IPS-15b (cell line): ENCODE measurements at regions not wholly inside any gene's neighbourhood (a gene's known extent, or its start where the extent isn't known, plus 50 kb on each side); places are given as distances from the start of the nearest gene placed in this dataset.

Experiments used
- H3K27me3 ChIP-seq: one replicate; pipeline ENCODE4 v1.6.1; 2013; ENCODE audit warnings: low read length; ENCODE audit not compliant: control insufficient read depth, insufficient read depth
- H3K36me3 ChIP-seq: one replicate; pipeline ENCODE4 v1.6.1; 2013; ENCODE audit warnings: low read length; ENCODE audit not compliant: control insufficient read depth, insufficient read depth
- H3K4me1 ChIP-seq: one replicate; pipeline ENCODE4 v1.6.1; 2013; ENCODE audit warnings: mild to moderate bottlenecking, low read length; ENCODE audit not compliant: control insufficient read depth, insufficient read depth
- H3K4me3 ChIP-seq: one replicate; pipeline ENCODE4 v1.5.1; 2013; ENCODE audit warnings: low read depth, low read length
- H3K9ac ChIP-seq: one replicate; pipeline ENCODE4 v1.6.1; 2013; ENCODE audit warnings: low read depth, mild to moderate bottlenecking, low read length
- H3K9me3 ChIP-seq: one replicate; pipeline ENCODE4 v1.6.1; 2013; ENCODE audit warnings: mild to moderate bottlenecking, low read length; ENCODE audit not compliant: control insufficient read depth, insufficient read depth

- Histone ChIP-seq H3K4me3 (no peak overlapping the region), H3K9me3 (peaks cover 4% of the 10 kb centered on the region), H3K9ac (no peak overlapping the region), H3K27me3 (no peaks in the 10 kb centered on the region), H3K4me1 (no peaks in the 10 kb centered on the region), H3K36me3 (no peaks in the 10 kb centered on the region)
These were observed 172.9 kb upstream of the MYT1L start for GRCh38 chr2:2503864-2504418.

- no peaks in the 10 kb centered on the region for H3K4me1 ChIP-seq
- H3K27me3 ChIP-seq: no peaks in the 10 kb centered on the region
- no peak overlapping the region for H3K9ac ChIP-seq
- H3K36me3 ChIP-seq: no peaks in the 10 kb centered on the region
- H3K4me3 ChIP-seq: no peak overlapping the region
- H3K9me3 ChIP-seq: peaks cover 4% of the 10 kb centered on the region
These were observed 171.1 kb upstream of the MYT1L start for GRCh38 chr2:2502201-2502549.

GRCh38 chr2:2501454-2502200, 170.6 kb upstream of the MYT1L start:
- Histone ChIP-seq H3K9ac (no peak overlapping the region), H3K4me1 (no peaks in the 10 kb centered on the region), H3K27me3 (no peaks in the 10 kb centered on the region), H3K36me3 (no peaks in the 10 kb centered on the region), H3K9me3 (peaks cover 4% of the 10 kb centered on the region), H3K4me3 (no peak overlapping the region)

GRCh38 chr2:2495606-2496005, 164.5 kb upstream of the MYT1L start:
- Histone ChIP-seq H3K4me3 (no peak overlapping the region), H3K4me1 (no peaks in the 10 kb centered on the region), H3K36me3 (no peaks in the 10 kb centered on the region), H3K27me3 (no peaks in the 10 kb centered on the region), H3K9me3 (no peaks in the 10 kb centered on the region), H3K9ac (no peak overlapping the region)

GRCh38 chr2:2493496-2493895, 162.4 kb upstream of the MYT1L start:
- Histone ChIP-seq H3K27me3 (no peaks in the 10 kb centered on the region), H3K4me1 (no peaks in the 10 kb centered on the region), H3K4me3 (no peak overlapping the region), H3K9me3 (no peaks in the 10 kb centered on the region), H3K36me3 (no peaks in the 10 kb centered on the region), H3K9ac (no peak overlapping the region)

- no peaks in the 10 kb centered on the region for H3K36me3 ChIP-seq
- H3K4me3 ChIP-seq: no peak overlapping the region
- H3K4me1 ChIP-seq: no peaks in the 10 kb centered on the region
- H3K9ac ChIP-seq: no peak overlapping the region
- H3K9me3 ChIP-seq: no peaks in the 10 kb centered on the region
- H3K27me3 ChIP-seq: no peaks in the 10 kb centered on the region
These were observed 161.7 kb upstream of the MYT1L start for GRCh38 chr2:2492800-2493199.

GRCh38 chr2:2491964-2492363, 160.9 kb upstream of the MYT1L start:
- Histone ChIP-seq H3K27me3 (no peaks in the 10 kb centered on the region), H3K36me3 (no peaks in the 10 kb centered on the region), H3K4me1 (no peaks in the 10 kb centered on the region), H3K9me3 (no peaks in the 10 kb centered on the region), H3K4me3 (no peak overlapping the region), H3K9ac (no peak overlapping the region)

- no peaks in the 10 kb centered on the region for H3K36me3 ChIP-seq
- no peaks in the 10 kb centered on the region for H3K4me1 ChIP-seq
- H3K9me3 ChIP-seq: no peaks in the 10 kb centered on the region
- no peak overlapping the region for H3K9ac ChIP-seq
- no peaks in the 10 kb centered on the region for H3K27me3 ChIP-seq
- no peak overlapping the region for H3K4me3 ChIP-seq
These were observed 153.2 kb upstream of the MYT1L start for GRCh38 chr2:2484301-2484700.

- no peaks in the 10 kb centered on the region for H3K9me3 ChIP-seq
These were observed 151.8 kb upstream of the MYT1L start for GRCh38 chr2:2482851-2483250.

GRCh38 chr2:2472881-2473280, 141.8 kb upstream of the MYT1L start:
- no peaks in the 10 kb centered on the region for H3K4me1 ChIP-seq
- H3K27me3 ChIP-seq: no peaks in the 10 kb centered on the region
- H3K9me3 ChIP-seq: no peaks in the 10 kb centered on the region
- no peak overlapping the region for H3K4me3 ChIP-seq
- H3K36me3 ChIP-seq: no peaks in the 10 kb centered on the region
- no peak overlapping the region for H3K9ac ChIP-seq

More at GRCh38 chr2:2482851-2483250, 151.8 kb upstream of the MYT1L start:
- Histone ChIP-seq H3K4me1 (no peaks in the 10 kb centered on the region), H3K9ac (no peak overlapping the region), H3K27me3 (no peaks in the 10 kb centered on the region), H3K36me3 (no peaks in the 10 kb centered on the region), H3K4me3 (no peak overlapping the region)

GRCh38 chr2:2472044-2472443, 141.0 kb upstream of the MYT1L start:
- Histone ChIP-seq H3K9ac (no peak overlapping the region), H3K4me3 (no peak overlapping the region), H3K4me1 (no peaks in the 10 kb centered on the region), H3K27me3 (no peaks in the 10 kb centered on the region), H3K9me3 (no peaks in the 10 kb centered on the region), H3K36me3 (no peaks in the 10 kb centered on the region)

- Histone ChIP-seq H3K36me3 (no peaks in the 10 kb centered on the region), H3K4me3 (no peak overlapping the region), H3K9me3 (no peaks in the 10 kb centered on the region), H3K4me1 (no peaks in the 10 kb centered on the region), H3K27me3 (no peaks in the 10 kb centered on the region), H3K9ac (no peak overlapping the region)
These were observed 135.5 kb upstream of the MYT1L start for GRCh38 chr2:2466534-2466933.
